Glutamatergic neuron (in vitro differentiated cells): ENCODE measurements at regions not wholly inside any gene's neighbourhood (a gene's known extent, or its start where the extent isn't known, plus 50 kb on each side); places are given as distances from the start of the nearest gene placed in this dataset.

ENCODE experiments used
- DNase-seq: peaks from one replicate; pipeline ENCODE4 v3.0.0; 2022
- H3K27ac Mint-ChIP-seq: one replicate; pipeline ENCODE4 v1.8.0; 2020; ENCODE audit warnings: mild to moderate bottlenecking, mixed read lengths, inconsistent platforms; ENCODE audit not compliant: unreplicated experiment
- H3K27me3 Mint-ChIP-seq: one replicate; pipeline ENCODE4 v1.8.0; 2020; ENCODE audit warnings: mild to moderate bottlenecking, moderate library complexity, mixed read lengths, inconsistent platforms; ENCODE audit not compliant: unreplicated experiment
- H3K36me3 Mint-ChIP-seq: one replicate; pipeline ENCODE4 v1.8.0; 2020; ENCODE audit warnings: mild to moderate bottlenecking, mixed read lengths, inconsistent platforms; ENCODE audit not compliant: unreplicated experiment
- H3K4me1 Mint-ChIP-seq: one replicate; pipeline ENCODE4 v1.8.0; 2020; ENCODE audit warnings: mild to moderate bottlenecking, low read depth, mixed read lengths, inconsistent platforms; ENCODE audit not compliant: unreplicated experiment
- H3K4me3 Mint-ChIP-seq: one replicate; pipeline ENCODE4 v1.8.0; 2020; ENCODE audit warnings: mild to moderate bottlenecking, mixed read lengths, inconsistent platforms; ENCODE audit not compliant: unreplicated experiment
- H3K9me3 Mint-ChIP-seq: one replicate; pipeline ENCODE4 v1.8.0; 2020; ENCODE audit warnings: mild to moderate bottlenecking, moderate library complexity, mixed read lengths, inconsistent platforms; ENCODE audit not compliant: unreplicated experiment
- CTCF ChIP-seq: fragments of 200-600 bp; sonication (generic); IDR thresholded peaks from one replicate; pipeline ENCODE4 v1.5.0; 2021; ENCODE audit not compliant: partially characterized antibody, unreplicated experiment

DNA sequence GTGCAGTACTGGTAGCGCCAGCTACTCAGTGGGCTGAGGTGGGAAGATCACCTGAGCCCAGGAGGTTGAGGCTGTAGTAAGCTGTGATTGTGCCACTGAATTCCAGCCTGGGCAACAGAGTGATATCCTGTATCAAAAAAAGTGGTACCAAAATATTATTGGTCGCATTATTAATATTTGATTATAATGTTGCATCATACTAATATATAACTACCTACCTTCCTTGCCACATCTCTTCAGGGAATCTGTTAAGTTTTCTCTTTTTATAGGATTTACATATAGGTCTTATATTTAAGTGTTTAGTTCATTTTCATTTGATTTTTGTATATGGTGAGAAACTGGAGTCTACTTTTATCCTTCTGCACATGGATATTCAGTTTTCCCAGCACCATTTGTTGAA is 66.3 kb upstream of the PHACTR3 start:
- peaks cover 3% of the 10 kb centered on the region for H3K9me3 Mint-ChIP-seq
- no peak overlapping the region for H3K4me3 Mint-ChIP-seq
- no peak for TF ChIP-seq CTCF
- no peak overlapping the region for H3K27ac Mint-ChIP-seq
- H3K27me3 Mint-ChIP-seq = peaks cover 2% of the 10 kb centered on the region
- H3K36me3 Mint-ChIP-seq = no peaks in the 10 kb centered on the region
- no peaks in the 10 kb centered on the region for H3K4me1 Mint-ChIP-seq
- DNase-seq = no peak

GRCh38 chr20:59547596-59547995 is 56.7 kb upstream of the PHACTR3 start:
- H3K27me3 Mint-ChIP-seq = peaks cover 1% of the 10 kb centered on the region
- no peaks in the 10 kb centered on the region for H3K4me1 Mint-ChIP-seq
- no peak for DNase-seq
- no peak overlapping the region for H3K27ac Mint-ChIP-seq
- H3K36me3 Mint-ChIP-seq = no peaks in the 10 kb centered on the region
- H3K9me3 Mint-ChIP-seq = no peaks in the 10 kb centered on the region
- no peak for TF ChIP-seq CTCF
- H3K4me3 Mint-ChIP-seq = no peak overlapping the region
